Activated naive CD4-positive, alpha-beta T cell treated with anti-CD3 and anti-CD28 coated beads for 36 hours (primary cell): ENCODE measurements at regions not wholly inside any gene's neighbourhood (a gene's known extent, or its start where the extent isn't known, plus 50 kb on each side); places are given as distances from the start of the nearest gene placed in this dataset.
"Not testable (repeated sequence)": the region's sequence is repeated elsewhere in the genome, so short reads cannot be mapped to it uniquely, and the experiment has no call there.

Source experiments
- CTCF ChIA-PET: fragments of 350-600 bp; sonication (Branson Sonifier 250); formaldehyde crosslinking; loops from one replicate; lab custom pipeline; 2021; ENCODE audit warnings: antibody characterized with exemption; lab: Charles Lee
- DNase-seq: peaks from one replicate; pipeline ENCODE4 v3.0.0-alpha.2; 2020
- H3K27ac Mint-ChIP-seq: one replicate; pipeline ENCODE4 v1.8.0; 2021; ENCODE audit warnings: mild to moderate bottlenecking, mixed read lengths
- H3K27me3 Mint-ChIP-seq: one replicate; pipeline ENCODE4 v1.8.0; 2021; ENCODE audit warnings: low read depth, mixed read lengths
- H3K36me3 Mint-ChIP-seq: one replicate; pipeline ENCODE4 v1.8.0; 2021; ENCODE audit warnings: low read depth, mixed read lengths
- H3K4me1 Mint-ChIP-seq: one replicate; pipeline ENCODE4 v1.8.0; 2021; ENCODE audit warnings: low read depth, mixed read lengths
- H3K4me3 Mint-ChIP-seq: one replicate; pipeline ENCODE4 v1.8.0; 2021; ENCODE audit warnings: mild to moderate bottlenecking, moderate library complexity, mixed read lengths
- H3K9me3 Mint-ChIP-seq: one replicate; pipeline ENCODE4 v1.8.0; 2021; ENCODE audit warnings: mixed read lengths
- intact Hi-C: fragments of 100-400 bp; cut with micrococcal nuclease; formaldehyde crosslinking; loops from one replicate; pipeline ENCODE4 v1.15.1; 2023

- H3K9me3 Mint-ChIP-seq, result peaks cover 2% of the 10 kb centered on the region
- DNase-seq, result no peak
- intact Hi-C loops, result no loop called here
- H3K36me3 Mint-ChIP-seq, result no peaks in the 10 kb centered on the region
- no peaks in the 10 kb centered on the region for H3K4me1 Mint-ChIP-seq
- H3K27ac Mint-ChIP-seq, result no peak overlapping the region
- H3K27me3 Mint-ChIP-seq, result no peaks in the 10 kb centered on the region
- no peak overlapping the region for H3K4me3 Mint-ChIP-seq
- CTCF ChIA-PET, result no interaction called here
Measured at GRCh38 chr7:81273601-81274397, 354.9 kb upstream of the SEMA3C start.

DNA sequence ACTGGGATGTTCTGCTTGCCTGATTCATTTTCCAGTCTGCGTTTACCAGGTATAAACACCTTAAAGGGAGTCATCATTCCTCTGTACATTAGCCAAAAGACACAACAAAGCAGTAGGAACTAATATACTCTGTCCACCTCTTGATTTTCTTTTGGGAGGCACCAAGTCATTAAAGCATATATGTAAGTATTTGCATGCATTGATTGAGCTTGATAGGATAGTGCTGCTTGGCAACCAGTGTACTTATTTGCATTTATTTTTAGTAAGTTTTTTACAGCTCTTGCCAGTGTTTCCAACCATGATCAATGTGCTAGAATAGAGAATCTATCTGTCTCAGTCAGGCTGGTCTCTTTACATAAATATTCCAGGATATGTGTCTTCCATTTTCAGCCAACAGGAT is 353.3 kb upstream of the SEMA3C start:
- CTCF ChIA-PET, result no interaction called here
- Mint-ChIP-seq H3K9me3 (peaks cover 2% of the 10 kb centered on the region), H3K27ac (no peak overlapping the region), H3K36me3 (no peaks in the 10 kb centered on the region), H3K4me1 (no peaks in the 10 kb centered on the region), H3K4me3 (no peak overlapping the region), H3K27me3 (no peaks in the 10 kb centered on the region)
- no peak for DNase-seq
- intact Hi-C loops, result no loop called here

- CTCF ChIA-PET, result no interaction called here
- intact Hi-C loops, result no loop called here
- H3K27ac Mint-ChIP-seq, result no peak overlapping the region
Measured at GRCh38 chr7:81268551-81268950, 349.7 kb upstream of the SEMA3C start.

GRCh38 chr7:81267508-81267907 is 348.7 kb upstream of the SEMA3C start:
- Mint-ChIP-seq H3K27ac (no peak overlapping the region), H3K4me1 (no peaks in the 10 kb centered on the region), H3K36me3 (no peaks in the 10 kb centered on the region), H3K27me3 (no peaks in the 10 kb centered on the region), H3K9me3 (peaks cover 3% of the 10 kb centered on the region), H3K4me3 (no peak overlapping the region)
- CTCF ChIA-PET, result no interaction called here
- no peak for DNase-seq
- intact Hi-C loops, result no loop called here

More at GRCh38 chr7:81268551-81268950, 349.7 kb upstream of the SEMA3C start:
- Mint-ChIP-seq H3K9me3 (peaks cover 3% of the 10 kb centered on the region), H3K4me3 (no peak overlapping the region), H3K4me1 (no peaks in the 10 kb centered on the region), H3K36me3 (no peaks in the 10 kb centered on the region), H3K27me3 (no peaks in the 10 kb centered on the region)
- DNase-seq, result no peak

DNA sequence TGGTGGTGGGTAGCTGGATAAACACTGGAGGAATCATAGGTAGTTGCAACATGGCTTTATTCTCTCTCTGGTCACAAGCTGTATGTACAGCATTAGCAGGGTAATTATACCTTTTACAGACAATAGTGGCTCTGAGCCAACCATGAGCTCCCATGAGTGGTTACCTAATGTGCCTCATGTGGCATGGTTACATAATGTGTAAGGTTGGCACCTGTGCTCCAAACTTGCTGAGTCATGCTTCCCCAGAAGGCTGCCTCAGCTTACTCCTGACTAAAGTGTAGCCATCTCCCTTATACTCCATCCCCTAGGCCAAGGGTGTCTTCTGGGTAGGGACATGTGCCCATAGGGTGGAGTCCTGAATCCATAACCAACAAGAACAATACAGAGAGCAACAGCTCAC is 345.3 kb upstream of the SEMA3C start:
- CTCF ChIA-PET, result interaction anchor here (0.7 kb wide), 1 partner anchor 17 kb away, joined by 3 read pairs; no protein-coding TSS in a partner anchor
- Mint-ChIP-seq H3K4me1 (no peaks in the 10 kb centered on the region), H3K9me3 (peaks cover 10% of the 10 kb centered on the region), H3K36me3 (no peaks in the 10 kb centered on the region), H3K27me3 (no peaks in the 10 kb centered on the region), H3K4me3 (no peak overlapping the region), H3K27ac (no peak overlapping the region)
- DNase-seq, result no peak
- intact Hi-C loops, result no loop called here

DNA sequence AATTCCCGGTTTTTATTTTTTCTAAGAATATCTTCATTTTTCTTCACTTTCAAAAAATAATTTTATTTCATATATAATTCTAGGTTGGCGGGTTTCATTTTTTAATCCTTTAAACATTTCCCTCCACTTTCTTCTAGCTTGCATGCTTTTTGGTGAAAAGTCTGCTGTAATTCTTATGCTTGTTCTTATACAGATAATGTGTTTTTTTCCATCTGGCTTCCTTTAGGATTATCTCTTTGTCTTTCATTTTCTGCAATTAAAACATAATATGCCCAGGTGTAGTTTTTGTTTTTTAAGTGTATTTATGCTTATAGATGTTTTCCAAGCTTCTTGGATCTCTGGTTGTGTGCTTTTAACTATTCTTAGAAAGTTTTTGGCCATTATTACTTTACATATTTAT is 341.3 kb upstream of the SEMA3C start:
- Mint-ChIP-seq H3K4me3 (no peak overlapping the region), H3K4me1 (no peaks in the 10 kb centered on the region), H3K9me3 (peaks cover 9% of the 10 kb centered on the region), H3K36me3 (no peaks in the 10 kb centered on the region), H3K27ac (no peak overlapping the region), H3K27me3 (no peaks in the 10 kb centered on the region)
- DNase-seq, result no peak
- intact Hi-C loops, result no loop called here
- CTCF ChIA-PET, result no interaction called here

DNA sequence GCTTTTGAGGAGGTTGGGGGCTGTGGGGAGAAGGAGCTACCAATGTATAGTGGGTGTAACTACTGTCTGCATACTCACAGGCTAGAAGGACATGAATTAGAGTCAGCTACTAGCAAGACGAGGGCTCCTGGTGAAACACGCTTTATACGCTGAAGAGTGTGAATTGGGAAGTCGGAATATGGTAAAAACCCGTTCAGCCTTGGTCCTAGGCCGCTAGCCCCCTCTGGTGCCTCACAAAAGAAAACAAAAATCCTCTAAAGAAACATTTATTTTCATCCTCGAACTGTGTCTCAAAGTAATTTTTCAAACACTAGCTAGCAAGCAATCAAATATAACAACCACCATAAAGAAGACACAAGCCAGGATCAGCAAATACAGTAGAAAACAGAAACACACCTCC is 338.1 kb upstream of the SEMA3C start:
- Mint-ChIP-seq H3K4me3 (no peak overlapping the region), H3K27me3 (no peaks in the 10 kb centered on the region), H3K9me3 (peaks cover 11% of the 10 kb centered on the region), H3K27ac (no peak overlapping the region), H3K4me1 (no peaks in the 10 kb centered on the region), H3K36me3 (no peaks in the 10 kb centered on the region)
- CTCF ChIA-PET, result no interaction called here
- no peak for DNase-seq
- intact Hi-C loops, result no loop called here

DNA sequence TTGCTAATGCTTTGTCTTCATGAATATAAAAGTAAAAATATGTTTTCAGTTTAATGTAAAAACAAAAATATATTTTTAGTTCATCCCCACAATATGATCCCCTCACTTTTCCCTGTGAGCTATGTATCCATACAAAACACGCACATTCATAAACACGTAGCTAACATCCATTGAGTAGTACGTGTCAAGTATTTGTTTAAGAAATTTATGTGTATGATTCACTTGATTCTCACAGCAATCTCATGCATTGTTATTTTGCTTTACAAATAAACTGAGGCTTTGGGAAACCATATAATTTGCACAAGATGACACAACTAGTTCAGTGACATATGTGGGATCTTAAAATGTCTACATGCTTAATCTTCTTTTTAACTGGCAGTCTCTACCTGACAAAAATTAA is 329.6 kb upstream of the SEMA3C start:
- Mint-ChIP-seq H3K9me3 (peaks cover 10% of the 10 kb centered on the region), H3K4me1 (no peaks in the 10 kb centered on the region), H3K27me3 (no peaks in the 10 kb centered on the region), H3K36me3 (no peaks in the 10 kb centered on the region), H3K27ac (no peak overlapping the region), H3K4me3 (no peak overlapping the region)
- intact Hi-C loops, result no loop called here
- CTCF ChIA-PET, result no interaction called here
- no peak for DNase-seq

DNA sequence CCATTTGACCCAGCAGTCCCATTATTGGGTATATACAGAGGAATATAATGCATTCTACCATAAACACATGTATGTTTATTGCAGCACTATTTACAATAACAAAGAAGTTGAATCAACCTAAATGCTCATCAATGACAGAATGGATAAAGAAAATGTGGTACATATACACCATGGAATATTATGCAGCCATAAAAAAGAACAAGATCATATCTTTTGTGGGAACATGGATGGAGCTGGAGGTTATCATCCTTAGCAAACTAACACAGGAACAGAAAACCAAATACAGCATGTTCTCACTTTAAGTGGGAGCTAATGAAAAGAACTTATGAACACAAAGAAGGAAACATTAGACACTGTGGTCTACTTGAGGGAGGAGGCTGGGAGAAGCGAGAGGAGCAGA is 328.5 kb upstream of the SEMA3C start:
- H3K27me3 Mint-ChIP-seq, intact Hi-C loops, H3K27ac Mint-ChIP-seq, H3K9me3 Mint-ChIP-seq, H3K4me1 Mint-ChIP-seq, H3K4me3 Mint-ChIP-seq, CTCF ChIA-PET, DNase-seq, H3K36me3 Mint-ChIP-seq: not testable (repeated sequence)

GRCh38 chr7:81245353-81245752 is 326.5 kb upstream of the SEMA3C start:
- peaks cover 10% of the 10 kb centered on the region for H3K9me3 Mint-ChIP-seq
- intact Hi-C loops, result no loop called here
- no peaks in the 10 kb centered on the region for H3K36me3 Mint-ChIP-seq
- DNase-seq, result no peak
- H3K27ac Mint-ChIP-seq, result no peak overlapping the region
- H3K4me1 Mint-ChIP-seq, result no peaks in the 10 kb centered on the region
- no peaks in the 10 kb centered on the region for H3K27me3 Mint-ChIP-seq
- CTCF ChIA-PET, result no interaction called here
- H3K4me3 Mint-ChIP-seq, result no peak overlapping the region

DNA sequence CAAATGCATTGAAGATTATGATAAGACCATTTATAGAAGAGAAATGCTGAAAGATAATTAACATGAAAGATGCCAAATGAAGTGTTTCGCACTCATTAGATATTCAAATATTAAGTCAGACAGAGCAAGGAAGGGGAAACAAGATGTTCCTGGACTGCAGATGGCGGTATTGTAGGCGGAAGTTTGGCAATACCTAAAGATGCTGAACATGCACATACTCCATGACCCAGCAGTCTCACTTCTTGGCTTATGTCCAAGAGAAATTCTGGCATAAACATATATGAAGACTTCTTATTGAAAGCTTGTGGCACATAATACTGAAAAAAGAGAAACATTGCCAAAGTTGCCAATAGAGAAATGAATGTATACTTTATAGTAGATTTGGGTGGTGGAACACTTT is 325.4 kb upstream of the SEMA3C start:
- no peaks in the 10 kb centered on the region for H3K36me3 Mint-ChIP-seq
- no peak for DNase-seq
- intact Hi-C loops, result no loop called here
- H3K4me3 Mint-ChIP-seq, result no peak overlapping the region
- H3K4me1 Mint-ChIP-seq, result no peaks in the 10 kb centered on the region
- CTCF ChIA-PET, result no interaction called here
- peaks cover 10% of the 10 kb centered on the region for H3K9me3 Mint-ChIP-seq
- no peak overlapping the region for H3K27ac Mint-ChIP-seq
- H3K27me3 Mint-ChIP-seq, result no peaks in the 10 kb centered on the region

DNA sequence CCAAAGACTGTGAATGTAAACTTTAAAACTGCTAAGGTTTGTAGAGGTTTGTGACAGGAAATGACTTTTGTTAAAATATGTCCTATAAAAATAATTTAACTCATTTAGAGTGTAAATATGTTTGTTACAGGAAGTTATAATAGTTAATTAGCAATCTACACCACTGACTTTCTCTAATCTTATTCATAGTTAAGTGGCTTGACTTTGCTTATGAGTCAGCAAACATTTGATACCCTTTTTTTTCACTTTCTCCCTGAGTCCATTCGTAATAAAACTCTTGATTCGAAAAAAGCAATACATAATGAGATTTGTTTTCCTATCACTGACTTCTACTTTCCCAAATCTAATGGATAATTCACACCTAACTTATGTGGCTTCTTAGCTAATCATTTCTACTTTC is 317.7 kb upstream of the SEMA3C start:
- no peaks in the 10 kb centered on the region for H3K9me3 Mint-ChIP-seq
- no peak overlapping the region for H3K27ac Mint-ChIP-seq
- H3K36me3 Mint-ChIP-seq, result no peaks in the 10 kb centered on the region
- DNase-seq, result no peak
- CTCF ChIA-PET, result no interaction called here
- intact Hi-C loops, result no loop called here
- H3K4me3 Mint-ChIP-seq, result no peak overlapping the region
- H3K27me3 Mint-ChIP-seq, result no peaks in the 10 kb centered on the region
- H3K4me1 Mint-ChIP-seq, result no peaks in the 10 kb centered on the region

DNA sequence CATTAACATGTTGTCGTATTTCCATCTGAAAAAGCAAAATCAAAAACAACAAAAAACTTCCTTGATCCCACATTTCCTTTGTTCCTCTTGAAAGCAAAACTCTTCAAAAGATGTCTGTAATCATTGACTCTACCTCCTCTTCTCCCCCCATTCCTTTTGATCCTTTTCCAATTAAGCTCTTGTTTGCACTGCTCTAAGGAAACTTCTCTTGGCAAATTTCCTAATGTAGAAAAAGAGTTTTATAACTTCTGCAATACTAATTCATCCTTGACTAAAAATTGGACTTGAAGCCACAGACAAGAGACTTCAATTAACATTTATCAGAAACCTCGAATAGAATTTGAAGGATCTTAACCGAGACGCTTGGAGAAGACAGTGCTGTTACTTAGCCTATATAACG is 317.1 kb upstream of the SEMA3C start:
- CTCF ChIA-PET, result no interaction called here
- no peaks in the 10 kb centered on the region for H3K36me3 Mint-ChIP-seq
- DNase-seq, result no peak
- H3K4me1 Mint-ChIP-seq, result no peaks in the 10 kb centered on the region
- no peak overlapping the region for H3K27ac Mint-ChIP-seq
- intact Hi-C loops, result no loop called here
- no peaks in the 10 kb centered on the region for H3K9me3 Mint-ChIP-seq
- H3K27me3 Mint-ChIP-seq, result no peaks in the 10 kb centered on the region
- H3K4me3 Mint-ChIP-seq, result no peak overlapping the region
